ENCODE measurements at regions not wholly inside any gene's neighbourhood (a gene's known extent, or its start where the extent isn't known, plus 50 kb on each side); places are given as distances from the start of the nearest gene placed in this dataset.
A peak's percentile ranks its signal among the peaks of the same experiment; 100 is the strongest.

DNA sequence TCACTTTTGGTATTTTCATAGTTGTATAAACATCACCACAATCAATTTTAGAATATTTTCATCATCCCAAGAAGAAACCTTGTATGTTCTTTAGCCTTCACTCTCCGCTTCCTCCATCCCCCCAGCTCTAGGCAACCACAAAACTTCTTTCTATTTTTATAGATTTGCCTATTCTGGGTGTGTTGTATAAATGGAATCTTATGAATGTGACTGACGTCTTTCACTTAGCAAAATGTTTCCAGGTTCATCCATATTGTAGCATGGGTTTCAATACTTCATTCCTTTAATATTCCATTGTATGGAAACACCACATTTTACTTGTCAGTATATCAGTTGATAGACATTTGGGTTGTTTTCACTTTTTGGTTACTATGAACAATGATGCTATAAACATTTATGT lies 335.8 kb upstream of the GOLIM4 start:
- Histone ChIP-seq H3K9ac (ENCODE audit: low read depth, low read length) (no peak overlapping the region), H3K36me3 (ENCODE audit: insufficient read depth, low read length) (no peaks in the 10 kb centered on the region), H3K4me2 (ENCODE audit: low read length) (no peak overlapping the region), H3K4me1 (ENCODE audit: control insufficient read depth, insufficient read depth, low read length) (peaks cover 17% of the 10 kb centered on the region), H3K9me3 (replicated peaks; ENCODE audit: low read length) (no peaks in the 10 kb centered on the region), H3K27me3 (ENCODE audit: control insufficient read depth, insufficient read depth, low read length) (no peaks in the 10 kb centered on the region), H3K4me3 (ENCODE audit: low read length) (no peak overlapping the region)

DNA sequence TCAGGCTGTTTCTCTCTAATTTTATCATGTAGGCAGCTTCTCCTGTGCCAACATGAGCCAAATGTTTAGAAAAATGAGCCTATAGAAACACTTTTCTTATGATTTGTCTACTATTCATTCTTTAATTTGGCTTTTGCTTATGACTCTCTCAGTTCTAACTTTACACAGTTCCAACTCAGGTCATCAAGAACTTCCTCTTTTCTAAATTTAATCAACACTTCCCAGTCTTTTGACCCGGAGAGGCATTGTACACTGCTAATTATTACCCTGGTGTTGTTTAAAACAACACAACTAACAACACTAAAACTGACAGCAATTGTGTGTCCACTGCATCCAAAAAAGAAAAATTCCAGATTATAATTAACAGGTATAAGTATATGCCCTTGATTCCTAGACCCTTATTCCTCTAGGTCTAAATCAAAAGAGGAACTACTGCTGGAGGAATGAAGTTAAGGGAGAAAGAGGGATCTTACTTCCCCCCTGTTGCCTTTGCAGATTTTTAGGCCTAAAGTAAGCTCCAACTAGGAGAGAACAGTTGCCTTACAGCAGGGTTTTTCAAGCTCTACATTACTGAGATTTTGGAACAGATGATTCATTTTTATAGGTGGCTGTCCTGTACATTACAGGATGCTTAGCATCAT lies 332.2 kb upstream of the GOLIM4 start:
- no peaks in the 10 kb centered on the region for H3K27me3 ChIP-seq (ENCODE audit: control insufficient read depth, insufficient read depth, low read length)
- no peaks in the 10 kb centered on the region for H3K36me3 ChIP-seq (ENCODE audit: insufficient read depth, low read length)
- H3K4me3 ChIP-seq (ENCODE audit: low read length) = no peak overlapping the region
- H3K4me2 ChIP-seq (ENCODE audit: low read length) = no peak overlapping the region
- peaks cover 41% of the 10 kb centered on the region for H3K4me1 ChIP-seq (ENCODE audit: control insufficient read depth, insufficient read depth, low read length)
- H3K9ac ChIP-seq (ENCODE audit: low read depth, low read length) = no peak overlapping the region
- no peaks in the 10 kb centered on the region for H3K9me3 ChIP-seq (replicated peaks; ENCODE audit: low read length)

DNA sequence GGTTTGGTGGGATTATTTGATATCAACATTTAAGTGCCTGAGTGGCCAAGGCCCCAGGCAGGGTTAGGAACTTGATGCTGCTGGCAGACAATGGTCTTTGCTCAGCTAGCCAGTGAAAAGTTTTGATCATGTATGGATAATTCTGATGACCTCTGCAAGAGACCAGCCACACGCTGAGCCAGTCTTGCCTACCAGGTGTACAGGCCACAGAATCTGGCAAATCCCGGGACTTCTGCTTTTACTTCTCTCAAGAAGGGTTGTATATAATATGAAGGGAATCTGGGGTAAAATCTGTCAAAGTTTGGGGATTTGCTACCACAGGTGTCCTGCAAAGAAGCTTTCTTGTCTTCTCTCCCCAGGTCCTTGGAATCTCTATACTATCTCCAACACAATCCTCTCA lies 331.4 kb upstream of the GOLIM4 start:
- H3K4me1 ChIP-seq (ENCODE audit: control insufficient read depth, insufficient read depth, low read length) = peaks cover 41% of the 10 kb centered on the region
- no peak overlapping the region for H3K4me3 ChIP-seq (ENCODE audit: low read length)
- no peak overlapping the region for H3K4me2 ChIP-seq (ENCODE audit: low read length)
- no peaks in the 10 kb centered on the region for H3K27me3 ChIP-seq (ENCODE audit: control insufficient read depth, insufficient read depth, low read length)
- H3K9me3 ChIP-seq (replicated peaks; ENCODE audit: low read length) = no peaks in the 10 kb centered on the region
- H3K36me3 ChIP-seq (ENCODE audit: insufficient read depth, low read length) = no peaks in the 10 kb centered on the region
- no peak overlapping the region for H3K9ac ChIP-seq (ENCODE audit: low read depth, low read length)

DNA sequence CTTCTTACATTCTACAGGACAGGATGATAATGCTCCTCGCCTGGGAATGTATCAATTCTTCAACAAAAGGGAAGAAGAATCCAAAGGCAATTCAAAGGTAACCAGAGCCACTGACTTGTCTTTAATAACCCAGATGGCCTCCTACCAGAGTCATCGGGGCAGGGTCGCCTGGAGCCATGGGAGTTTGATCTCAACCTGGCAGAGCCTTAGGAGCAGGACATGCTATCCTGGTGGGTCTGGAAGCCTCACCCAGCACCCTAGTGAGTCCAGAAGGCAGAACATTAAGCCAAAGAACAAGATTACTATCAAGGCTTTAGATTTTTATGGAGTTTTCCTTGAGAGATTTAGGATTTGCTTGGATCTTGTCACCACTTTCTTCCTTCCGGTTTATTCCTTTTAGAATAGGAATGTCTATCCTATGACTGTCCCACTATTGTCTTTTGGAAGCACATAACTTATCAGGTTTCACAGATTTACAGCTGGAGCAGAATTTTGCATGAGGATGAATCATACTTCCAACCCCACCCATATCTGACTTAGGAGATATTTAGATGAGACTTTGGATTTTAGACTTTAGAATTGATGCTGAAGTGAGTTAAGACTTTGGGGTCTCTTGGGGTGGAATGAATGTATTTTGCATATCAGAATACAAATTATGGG lies 330.3 kb upstream of the GOLIM4 start:
- Histone ChIP-seq H3K9ac (ENCODE audit: low read depth, low read length) (peak overlapping the region; percentile 9), H3K4me1 (ENCODE audit: control insufficient read depth, insufficient read depth, low read length) (peaks cover 32% of the 10 kb centered on the region), H3K4me2 (ENCODE audit: low read length) (peak overlapping the region; percentile 15), H3K4me3 (ENCODE audit: low read length) (no peak overlapping the region), H3K36me3 (ENCODE audit: insufficient read depth, low read length) (no peaks in the 10 kb centered on the region), H3K9me3 (replicated peaks; ENCODE audit: low read length) (no peaks in the 10 kb centered on the region), H3K27me3 (ENCODE audit: control insufficient read depth, insufficient read depth, low read length) (no peaks in the 10 kb centered on the region)

DNA sequence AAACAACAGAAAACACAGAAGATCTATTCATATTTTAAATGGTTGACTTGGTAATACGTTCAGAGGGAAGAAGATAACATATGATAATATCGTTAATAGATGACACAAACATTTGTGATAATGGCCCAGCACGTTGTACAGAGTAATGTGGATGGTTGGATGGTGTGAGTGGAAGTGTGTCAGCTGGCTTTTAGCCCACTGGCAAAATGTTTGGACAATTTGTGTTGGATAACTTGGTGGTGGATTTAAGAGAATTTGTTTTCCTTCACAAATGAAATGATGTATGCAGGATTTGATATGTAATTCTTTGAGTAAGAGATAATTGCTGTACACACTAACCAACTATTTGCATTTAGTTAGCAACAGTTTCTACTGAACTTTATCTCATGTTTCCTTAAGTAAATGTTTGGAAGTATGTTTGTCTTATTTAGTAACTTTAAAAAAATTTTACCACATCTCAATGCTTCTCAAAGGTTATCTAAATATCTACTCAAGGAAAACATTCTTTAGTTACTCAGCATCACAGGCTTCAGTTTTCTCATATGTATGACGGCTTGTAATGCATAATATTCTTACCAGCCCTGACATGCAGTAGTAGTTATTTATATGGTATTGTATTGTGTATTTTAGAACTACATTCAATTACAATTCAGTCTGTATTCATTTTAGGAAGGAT lies 328.5 kb upstream of the GOLIM4 start:
- Histone ChIP-seq H3K9me3 (replicated peaks; ENCODE audit: low read length) (no peaks in the 10 kb centered on the region), H3K4me3 (ENCODE audit: low read length) (peak overlapping the region; percentile 17), H3K9ac (ENCODE audit: low read depth, low read length) (peak overlapping the region; percentile 22), H3K4me1 (ENCODE audit: control insufficient read depth, insufficient read depth, low read length) (peaks cover 27% of the 10 kb centered on the region), H3K36me3 (ENCODE audit: insufficient read depth, low read length) (no peaks in the 10 kb centered on the region), H3K27me3 (ENCODE audit: control insufficient read depth, insufficient read depth, low read length) (no peaks in the 10 kb centered on the region), H3K4me2 (ENCODE audit: low read length) (peak overlapping the region; percentile 49)

DNA sequence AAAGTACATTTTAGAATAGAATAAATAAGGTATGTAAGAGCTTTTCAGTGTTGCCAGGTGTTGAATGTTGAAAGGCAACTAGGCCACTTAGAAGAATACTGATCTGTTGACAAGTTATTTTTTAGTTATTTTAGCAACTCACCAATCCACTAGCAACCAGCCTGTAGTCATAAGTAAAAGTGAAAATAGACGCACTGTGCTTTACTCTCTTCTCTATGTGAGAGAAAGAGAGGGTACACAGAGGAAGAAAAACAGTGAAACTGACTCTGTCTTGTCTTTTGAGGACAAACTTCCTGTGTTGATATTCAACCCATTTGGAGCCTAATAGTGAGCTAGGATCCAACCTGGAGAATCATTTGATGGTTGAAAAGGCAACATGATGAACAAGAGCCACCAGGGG lies 327.1 kb upstream of the GOLIM4 start:
- no peak overlapping the region for H3K9ac ChIP-seq (ENCODE audit: low read depth, low read length)
- H3K4me1 ChIP-seq (ENCODE audit: control insufficient read depth, insufficient read depth, low read length) = peaks cover 27% of the 10 kb centered on the region
- no peak overlapping the region for H3K4me2 ChIP-seq (ENCODE audit: low read length)
- H3K36me3 ChIP-seq (ENCODE audit: insufficient read depth, low read length) = no peaks in the 10 kb centered on the region
- H3K27me3 ChIP-seq (ENCODE audit: control insufficient read depth, insufficient read depth, low read length) = no peaks in the 10 kb centered on the region
- H3K9me3 ChIP-seq (replicated peaks; ENCODE audit: low read length) = no peaks in the 10 kb centered on the region
- H3K4me3 ChIP-seq (ENCODE audit: low read length) = no peak overlapping the region

DNA sequence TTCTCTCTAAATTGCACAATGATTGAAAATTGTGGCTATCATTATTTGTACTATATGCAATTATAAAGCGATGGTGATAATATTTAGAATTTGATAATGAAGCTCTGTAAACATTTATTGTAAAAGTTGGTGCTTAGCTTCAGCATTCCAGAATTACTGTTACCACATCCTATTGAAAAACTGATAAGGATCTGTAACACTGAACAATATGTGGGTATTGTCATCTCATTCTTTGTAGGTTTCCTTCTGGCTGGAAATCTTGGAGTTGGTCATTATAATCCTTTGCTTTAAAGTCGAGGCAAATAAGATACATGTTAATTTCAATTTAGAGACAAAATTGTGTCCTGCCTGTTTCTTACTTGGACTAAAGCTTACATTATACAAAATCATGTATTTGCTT lies 323.4 kb upstream of the GOLIM4 start:
- no peak overlapping the region for H3K4me2 ChIP-seq (ENCODE audit: low read length)
- no peaks in the 10 kb centered on the region for H3K9me3 ChIP-seq (replicated peaks; ENCODE audit: low read length)
- no peak overlapping the region for H3K4me3 ChIP-seq (ENCODE audit: low read length)
- no peak overlapping the region for H3K9ac ChIP-seq (ENCODE audit: low read depth, low read length)
- peaks cover 4% of the 10 kb centered on the region for H3K4me1 ChIP-seq (ENCODE audit: control insufficient read depth, insufficient read depth, low read length)
- no peaks in the 10 kb centered on the region for H3K36me3 ChIP-seq (ENCODE audit: insufficient read depth, low read length)
- H3K27me3 ChIP-seq (ENCODE audit: control insufficient read depth, insufficient read depth, low read length) = no peaks in the 10 kb centered on the region

DNA sequence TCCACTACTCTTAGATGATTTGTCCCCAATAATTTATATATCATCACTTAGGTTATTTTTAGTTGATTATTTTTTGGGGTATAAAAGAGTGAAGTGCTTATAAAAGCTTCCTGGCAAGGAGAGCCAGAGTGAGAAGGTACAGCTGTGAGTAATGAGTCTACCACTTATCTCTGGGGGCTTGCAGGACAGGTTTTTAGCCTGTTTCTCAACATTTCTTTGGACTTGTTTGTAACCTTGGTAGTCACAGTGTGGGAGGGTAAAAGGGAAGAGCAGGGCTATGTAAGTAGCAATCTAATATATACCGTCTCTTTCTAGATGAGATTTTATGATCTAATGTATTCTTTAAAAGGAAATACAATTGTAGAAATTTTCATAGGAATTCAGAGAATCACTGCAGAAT lies 321.3 kb upstream of the GOLIM4 start:
- no peak overlapping the region for H3K4me3 ChIP-seq (ENCODE audit: low read length)
- no peaks in the 10 kb centered on the region for H3K4me1 ChIP-seq (ENCODE audit: control insufficient read depth, insufficient read depth, low read length)
- no peaks in the 10 kb centered on the region for H3K27me3 ChIP-seq (ENCODE audit: control insufficient read depth, insufficient read depth, low read length)
- no peaks in the 10 kb centered on the region for H3K36me3 ChIP-seq (ENCODE audit: insufficient read depth, low read length)
- H3K9me3 ChIP-seq (replicated peaks; ENCODE audit: low read length) = no peaks in the 10 kb centered on the region
- no peak overlapping the region for H3K4me2 ChIP-seq (ENCODE audit: low read length)
- H3K9ac ChIP-seq (ENCODE audit: low read depth, low read length) = no peak overlapping the region

DNA sequence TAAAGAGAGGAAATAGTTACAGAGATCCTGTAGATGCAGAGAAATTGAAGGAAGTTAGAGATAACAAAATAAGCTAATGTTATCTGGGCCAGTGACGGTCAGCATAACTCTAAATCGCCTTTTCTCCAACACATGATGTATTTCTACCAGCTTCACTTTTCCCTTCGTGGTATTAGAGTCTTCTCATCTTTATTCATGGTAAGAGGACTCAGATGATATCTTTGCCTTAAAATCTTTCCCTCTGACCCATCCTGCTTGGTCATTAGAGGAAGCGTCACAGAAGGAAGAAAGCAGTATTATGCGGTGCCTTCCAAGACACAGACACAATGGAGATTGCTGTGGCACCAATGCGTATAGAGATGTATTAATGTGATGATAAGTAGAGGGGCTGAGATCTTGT lies 320.7 kb upstream of the GOLIM4 start:
- H3K9ac ChIP-seq (ENCODE audit: low read depth, low read length) = no peak overlapping the region
- H3K4me2 ChIP-seq (ENCODE audit: low read length) = no peak overlapping the region
- H3K9me3 ChIP-seq (replicated peaks; ENCODE audit: low read length) = no peaks in the 10 kb centered on the region
- no peaks in the 10 kb centered on the region for H3K36me3 ChIP-seq (ENCODE audit: insufficient read depth, low read length)
- H3K4me1 ChIP-seq (ENCODE audit: control insufficient read depth, insufficient read depth, low read length) = no peaks in the 10 kb centered on the region
- H3K27me3 ChIP-seq (ENCODE audit: control insufficient read depth, insufficient read depth, low read length) = no peaks in the 10 kb centered on the region
- no peak overlapping the region for H3K4me3 ChIP-seq (ENCODE audit: low read length)

DNA sequence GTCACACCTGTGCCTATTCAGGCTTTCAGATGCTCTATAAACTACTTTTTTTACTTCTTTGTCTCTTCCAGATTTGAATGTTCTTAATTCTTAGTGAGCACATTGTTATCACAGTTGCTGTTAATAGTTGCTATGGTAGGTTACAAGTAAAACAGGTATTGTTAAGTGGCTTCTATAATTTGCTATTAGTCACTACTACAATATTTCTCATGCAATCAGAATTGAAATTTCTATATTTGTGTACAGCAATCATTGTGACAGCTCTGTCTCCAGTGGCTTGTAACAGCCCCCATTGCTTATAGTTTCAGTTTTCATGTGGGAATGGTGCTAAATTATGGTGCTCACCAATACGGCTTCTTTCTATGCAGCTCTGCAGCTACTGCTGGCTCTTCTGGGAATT lies 318.4 kb upstream of the GOLIM4 start:
- H3K36me3 ChIP-seq (ENCODE audit: insufficient read depth, low read length) = no peaks in the 10 kb centered on the region
- no peaks in the 10 kb centered on the region for H3K4me1 ChIP-seq (ENCODE audit: control insufficient read depth, insufficient read depth, low read length)
- H3K4me2 ChIP-seq (ENCODE audit: low read length) = no peak overlapping the region
- H3K27me3 ChIP-seq (ENCODE audit: control insufficient read depth, insufficient read depth, low read length) = no peaks in the 10 kb centered on the region
- H3K9me3 ChIP-seq (replicated peaks; ENCODE audit: low read length) = no peaks in the 10 kb centered on the region
- no peak overlapping the region for H3K4me3 ChIP-seq (ENCODE audit: low read length)
- H3K9ac ChIP-seq (ENCODE audit: low read depth, low read length) = no peak overlapping the region

DNA sequence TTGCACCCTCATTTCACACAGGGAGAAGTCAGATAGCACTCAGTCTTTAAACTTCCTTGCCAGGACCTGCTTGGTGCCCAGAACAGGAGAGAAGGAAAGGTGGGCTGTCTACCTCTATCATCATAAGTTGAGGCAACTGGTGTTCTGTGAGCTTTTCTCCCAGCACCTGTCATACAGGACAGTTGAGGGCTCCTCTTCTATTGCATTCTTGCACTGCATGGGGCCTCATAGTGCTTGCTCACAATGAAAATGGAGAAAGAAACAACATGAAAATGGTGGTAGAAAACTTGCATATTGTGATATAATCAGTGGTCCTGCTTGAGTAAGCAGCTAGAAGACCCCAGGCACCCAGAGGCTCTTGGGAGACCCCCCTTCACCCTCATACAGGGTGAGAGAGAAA lies 311.7 kb upstream of the GOLIM4 start:
- Histone ChIP-seq H3K4me3 (ENCODE audit: low read length) (no peak overlapping the region), H3K4me2 (ENCODE audit: low read length) (no peak overlapping the region), H3K4me1 (ENCODE audit: control insufficient read depth, insufficient read depth, low read length) (no peaks in the 10 kb centered on the region), H3K36me3 (ENCODE audit: insufficient read depth, low read length) (no peaks in the 10 kb centered on the region), H3K9me3 (replicated peaks; ENCODE audit: low read length) (no peaks in the 10 kb centered on the region), H3K9ac (ENCODE audit: low read depth, low read length) (no peak overlapping the region), H3K27me3 (ENCODE audit: control insufficient read depth, insufficient read depth, low read length) (no peaks in the 10 kb centered on the region)

DNA sequence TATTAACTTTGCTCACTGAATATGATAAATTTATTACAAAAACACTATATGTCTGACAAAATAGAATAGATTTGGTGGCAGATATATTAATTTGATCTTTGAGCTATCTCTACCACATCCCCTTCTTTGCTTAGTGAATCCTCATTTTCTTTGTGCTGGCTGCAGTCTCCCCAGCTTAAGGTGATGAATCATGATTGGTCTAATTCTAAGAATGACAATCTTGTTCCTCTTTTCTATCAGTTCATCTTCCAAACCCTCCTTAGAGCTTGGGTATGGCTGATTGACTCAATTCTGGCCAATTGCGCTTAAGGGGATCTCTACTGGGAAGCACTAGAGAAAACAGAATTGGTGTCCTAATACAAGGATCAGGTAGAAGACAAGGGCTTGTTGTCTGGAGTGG lies 309.6 kb upstream of the GOLIM4 start:
- H3K4me3 ChIP-seq (ENCODE audit: low read length) = no peak overlapping the region
- no peaks in the 10 kb centered on the region for H3K4me1 ChIP-seq (ENCODE audit: control insufficient read depth, insufficient read depth, low read length)
- H3K9me3 ChIP-seq (replicated peaks; ENCODE audit: low read length) = no peaks in the 10 kb centered on the region
- H3K27me3 ChIP-seq (ENCODE audit: control insufficient read depth, insufficient read depth, low read length) = no peaks in the 10 kb centered on the region
- H3K4me2 ChIP-seq (ENCODE audit: low read length) = no peak overlapping the region
- H3K9ac ChIP-seq (ENCODE audit: low read depth, low read length) = no peak overlapping the region
- no peaks in the 10 kb centered on the region for H3K36me3 ChIP-seq (ENCODE audit: insufficient read depth, low read length)

Measured in skeletal muscle satellite cell (primary cell).